SU-DHL-6 (cell line): ENCODE measurements at regions not wholly inside any gene's neighbourhood (a gene's known extent, or its start where the extent isn't known, plus 50 kb on each side); places are given as distances from the start of the nearest gene placed in this dataset.

Experiments
- H2AFZ ChIP-seq: fragments of 200-600 bp; sonication (generic); 2 replicates; pipeline ENCODE4 v1.6.1; 2014; ENCODE audit warnings: low read depth, mild to moderate bottlenecking, moderate library complexity, mixed read lengths, antibody characterized with exemption, low read length; ENCODE audit not compliant: severe bottlenecking
- H3F3A ChIP-seq: fragments of 200-600 bp; shearing (Covaris generic); 2 replicates; pipeline ENCODE4 v1.6.0; 2016; ENCODE audit warnings: antibody characterized with exemption, mild to moderate bottlenecking; ENCODE audit not compliant: insufficient read depth
- H3K27ac ChIP-seq: fragments of 200-600 bp; sonication (generic); 2 replicates; pipeline ENCODE4 v1.5.1; 2016; ENCODE audit warnings: low read depth, mild to moderate bottlenecking, low read length, moderate library complexity, mixed read lengths
- H3K27me3 ChIP-seq: fragments of 200-600 bp; sonication (generic), shearing (Covaris generic); 2 replicates; pipeline ENCODE4 v1.6.0; 2014; ENCODE audit warnings: mild to moderate bottlenecking, low read length
- H3K36me3 ChIP-seq: fragments of 200-600 bp; sonication (generic); 2 replicates; pipeline ENCODE4 v1.6.1; 2014; ENCODE audit warnings: mild to moderate bottlenecking, low read length, mixed read lengths
- H3K4me2 ChIP-seq: fragments of 300-600, 200-600 bp; shearing (Covaris generic), sonication (generic); 2 replicates; pipeline ENCODE4 v1.6.0; 2014; ENCODE audit warnings: low read length, low read depth, mild to moderate bottlenecking; ENCODE audit not compliant: poor library complexity, severe bottlenecking
- H3K4me3 ChIP-seq: fragments of 200-600 bp; sonication (generic); 2 replicates; pipeline ENCODE4 v1.5.1; 2014; ENCODE audit warnings: antibody characterized with exemption, low read length, mild to moderate bottlenecking, mixed read lengths; ENCODE audit not compliant: insufficient read depth, poor library complexity, severe bottlenecking
- H3K79me2 ChIP-seq: fragments of 200-600 bp; sonication (generic); 2 replicates; pipeline ENCODE4 v1.6.1; 2014; ENCODE audit warnings: mild to moderate bottlenecking, low read length, moderate library complexity; ENCODE audit not compliant: insufficient read depth
- H3K9ac ChIP-seq: fragments of 200-600 bp; sonication (generic); 2 replicates; pipeline ENCODE4 v1.7.0; 2014; ENCODE audit warnings: mild to moderate bottlenecking, low read length
- H3K9me2 ChIP-seq: fragments of 200-600 bp; sonication (generic); replicated peaks from 2 replicates; pipeline ENCODE4 v1.6.1; 2014; ENCODE audit warnings: low read length; ENCODE audit not compliant: insufficient read depth
- H3K9me3 ChIP-seq: fragments of 200-600 bp; sonication (generic); 2 replicates; pipeline ENCODE4 v1.6.1; 2014; ENCODE audit warnings: low read length, mixed read lengths; ENCODE audit not compliant: insufficient read depth
- H4K20me1 ChIP-seq: fragments of 200-600 bp; sonication (generic); 2 replicates; pipeline ENCODE4 v1.6.1; 2014; ENCODE audit warnings: low read depth, mild to moderate bottlenecking, antibody characterized with exemption, low read length, moderate library complexity, mixed read lengths
- EZH2phosphoT487 ChIP-seq: fragments of 200-600 bp; sonication (generic), shearing (Covaris generic); conservative IDR thresholded peaks from 2 replicates; pipeline ENCODE4 v1.6.1; 2018; ENCODE audit warnings: mild to moderate bottlenecking, antibody characterized with exemption, low read length, moderate library complexity, mixed read lengths
- TF ChIP-seq, protein P1 (sequence below): fragments of 200-600 bp; sonication (generic); IDR thresholded peaks from one replicate; pipeline ENCODE4 v1.5.1; 2017; ENCODE audit warnings: antibody characterized with exemption, mild to moderate bottlenecking, low read length, moderate library complexity; ENCODE audit not compliant: insufficient read depth, poor library complexity, severe bottlenecking

DNA sequence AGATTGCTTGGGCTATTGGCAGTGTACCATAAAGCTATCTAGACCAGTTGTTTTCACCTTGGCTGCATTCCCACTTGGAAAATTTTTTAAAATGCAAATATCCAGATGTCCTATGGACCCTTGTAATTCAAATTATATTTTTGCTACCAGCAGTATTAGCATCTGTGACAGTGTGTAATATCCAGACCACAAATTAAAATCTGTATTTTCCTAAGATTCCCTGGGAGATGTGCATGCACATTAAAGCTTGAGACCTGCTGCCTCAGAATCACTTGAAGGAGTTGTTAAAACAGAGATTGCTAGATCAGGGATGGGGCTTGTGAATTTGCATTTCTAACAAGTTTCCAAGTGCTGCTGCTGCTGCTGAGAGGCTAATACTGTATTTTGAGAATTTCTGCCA is 381.2 kb upstream of the PDE4D start:
- H3K4me3 ChIP-seq, result no peak overlapping the region
- no peak overlapping the region for H3K27ac ChIP-seq
- H2AFZ ChIP-seq, result no peak overlapping the region
- H3K79me2 ChIP-seq, result no peaks in the 10 kb centered on the region
- H3K36me3 ChIP-seq, result no peaks in the 10 kb centered on the region
- no peak overlapping the region for H3K4me2 ChIP-seq
- H3K9ac ChIP-seq, result no peak overlapping the region
- no peaks in the 10 kb centered on the region for H4K20me1 ChIP-seq
- no peaks in the 10 kb centered on the region for H3K27me3 ChIP-seq
- TF ChIP-seq, protein P1, sequence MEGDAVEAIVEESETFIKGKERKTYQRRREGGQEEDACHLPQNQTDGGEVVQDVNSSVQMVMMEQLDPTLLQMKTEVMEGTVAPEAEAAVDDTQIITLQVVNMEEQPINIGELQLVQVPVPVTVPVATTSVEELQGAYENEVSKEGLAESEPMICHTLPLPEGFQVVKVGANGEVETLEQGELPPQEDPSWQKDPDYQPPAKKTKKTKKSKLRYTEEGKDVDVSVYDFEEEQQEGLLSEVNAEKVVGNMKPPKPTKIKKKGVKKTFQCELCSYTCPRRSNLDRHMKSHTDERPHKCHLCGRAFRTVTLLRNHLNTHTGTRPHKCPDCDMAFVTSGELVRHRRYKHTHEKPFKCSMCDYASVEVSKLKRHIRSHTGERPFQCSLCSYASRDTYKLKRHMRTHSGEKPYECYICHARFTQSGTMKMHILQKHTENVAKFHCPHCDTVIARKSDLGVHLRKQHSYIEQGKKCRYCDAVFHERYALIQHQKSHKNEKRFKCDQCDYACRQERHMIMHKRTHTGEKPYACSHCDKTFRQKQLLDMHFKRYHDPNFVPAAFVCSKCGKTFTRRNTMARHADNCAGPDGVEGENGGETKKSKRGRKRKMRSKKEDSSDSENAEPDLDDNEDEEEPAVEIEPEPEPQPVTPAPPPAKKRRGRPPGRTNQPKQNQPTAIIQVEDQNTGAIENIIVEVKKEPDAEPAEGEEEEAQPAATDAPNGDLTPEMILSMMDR, result no peak
- TF ChIP-seq EZH2phosphoT487, result no peak
- H3K9me3 ChIP-seq, result no peaks in the 10 kb centered on the region
- H3F3A ChIP-seq, result no peaks in the 10 kb centered on the region
- H3K9me2 ChIP-seq, result no peaks in the 10 kb centered on the region

GRCh38 chr5:60271517-60271916 is 378.0 kb upstream of the PDE4D start:
- H2AFZ ChIP-seq, result no peak overlapping the region
- no peak overlapping the region for H3K27ac ChIP-seq
- H3K4me2 ChIP-seq, result no peak overlapping the region
- no peaks in the 10 kb centered on the region for H3K36me3 ChIP-seq
- H3K4me3 ChIP-seq, result no peak overlapping the region
- no peak overlapping the region for H3K9ac ChIP-seq
- H3K27me3 ChIP-seq, result no peaks in the 10 kb centered on the region
- H3K9me2 ChIP-seq, result no peaks in the 10 kb centered on the region
- no peaks in the 10 kb centered on the region for H3F3A ChIP-seq
- H3K9me3 ChIP-seq, result no peaks in the 10 kb centered on the region
- TF ChIP-seq EZH2phosphoT487, result no peak
- TF ChIP-seq, protein P1, result no peak
- H3K79me2 ChIP-seq, result no peaks in the 10 kb centered on the region
- H4K20me1 ChIP-seq, result no peaks in the 10 kb centered on the region

DNA sequence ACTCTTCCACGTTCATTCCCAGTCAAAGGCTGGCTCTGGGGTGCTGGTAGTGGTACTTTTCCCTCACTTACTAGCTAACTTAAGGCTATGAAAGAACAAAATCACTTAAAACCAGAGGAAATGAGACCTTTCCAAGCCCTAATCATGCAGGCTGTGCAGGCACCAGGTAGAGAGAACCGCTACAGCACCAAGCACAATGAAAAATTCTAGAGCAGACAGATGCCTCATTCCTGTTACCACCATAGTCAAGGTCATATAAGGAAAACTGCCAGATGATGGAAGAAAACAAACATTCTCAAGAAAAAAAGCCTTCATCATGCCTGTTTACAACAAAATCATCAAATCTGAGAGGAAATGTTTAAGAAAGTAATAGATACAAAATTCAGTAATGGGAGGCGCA is 374.4 kb upstream of the PDE4D start:
- Histone ChIP-seq H2AFZ (no peak overlapping the region), H4K20me1 (no peaks in the 10 kb centered on the region)

More for the DNA sequence above, 374.4 kb upstream of the PDE4D start:
- no peaks in the 10 kb centered on the region for H3F3A ChIP-seq
- no peak overlapping the region for H3K4me2 ChIP-seq
- H3K9me3 ChIP-seq, result no peaks in the 10 kb centered on the region
- H3K9me2 ChIP-seq, result no peaks in the 10 kb centered on the region
- H3K27me3 ChIP-seq, result no peaks in the 10 kb centered on the region
- H3K27ac ChIP-seq, result no peak overlapping the region
- H3K9ac ChIP-seq, result no peak overlapping the region
- no peak for TF ChIP-seq EZH2phosphoT487
- TF ChIP-seq, protein P1, result no peak
- H3K36me3 ChIP-seq, result no peaks in the 10 kb centered on the region
- no peak overlapping the region for H3K4me3 ChIP-seq
- H3K79me2 ChIP-seq, result no peaks in the 10 kb centered on the region
